ENCODE measurements at regions not wholly inside any gene's neighbourhood (a gene's known extent, or its start where the extent isn't known, plus 50 kb on each side); places are given as distances from the start of the nearest gene placed in this dataset.

DNA sequence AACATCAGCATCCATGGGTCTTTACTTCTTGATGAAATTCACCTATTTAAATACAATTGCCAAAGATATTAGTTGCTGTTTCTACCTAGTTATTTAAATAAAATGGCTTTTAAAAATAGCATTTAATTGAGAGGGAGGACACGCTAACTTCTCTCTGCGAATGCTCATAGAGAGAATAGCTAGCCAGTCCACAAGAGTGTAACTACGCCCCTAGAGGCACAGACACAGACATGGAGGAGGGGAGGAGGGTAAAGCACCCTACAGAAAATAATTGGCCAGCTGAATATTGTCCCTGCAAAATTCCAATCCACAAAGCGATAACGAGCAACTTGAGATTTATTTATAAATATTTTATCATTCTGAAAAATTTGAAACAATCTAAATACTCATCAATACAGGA lies 97.0 kb upstream of the PAPOLG start:
- no peak for DNase-seq

DNA sequence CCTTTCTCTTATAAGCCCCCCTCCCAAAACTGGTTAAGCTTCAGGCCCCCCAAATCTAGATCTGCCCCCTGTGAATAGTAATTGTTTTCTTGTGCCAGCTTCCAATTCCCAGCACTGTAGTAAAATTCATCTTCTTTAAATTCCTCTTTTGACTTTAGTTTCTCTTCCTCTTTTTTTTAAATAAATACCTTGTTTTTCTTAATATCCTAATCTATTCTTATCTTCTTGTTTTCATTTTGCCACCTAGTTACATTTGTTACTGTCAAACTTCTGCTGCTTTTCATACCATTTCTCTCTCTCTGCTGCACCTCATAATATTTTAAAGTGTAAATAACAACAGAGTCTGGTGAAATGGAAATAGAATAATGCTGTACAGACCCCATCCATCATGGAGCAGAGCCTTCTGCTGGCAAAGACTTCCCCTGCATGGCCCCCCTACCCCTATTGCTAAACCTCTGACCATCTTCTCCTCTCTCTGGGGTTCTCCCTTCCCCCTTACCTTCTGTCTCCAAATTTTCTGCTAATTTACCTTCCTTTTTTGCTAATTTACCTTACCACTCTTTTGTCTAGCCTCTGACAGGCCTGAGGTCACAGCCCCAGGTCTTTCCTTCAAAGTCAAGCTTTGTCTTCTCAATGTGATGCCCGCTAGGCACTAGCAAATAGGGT lies 94.9 kb upstream of the PAPOLG start:
- no peak for DNase-seq

DNA sequence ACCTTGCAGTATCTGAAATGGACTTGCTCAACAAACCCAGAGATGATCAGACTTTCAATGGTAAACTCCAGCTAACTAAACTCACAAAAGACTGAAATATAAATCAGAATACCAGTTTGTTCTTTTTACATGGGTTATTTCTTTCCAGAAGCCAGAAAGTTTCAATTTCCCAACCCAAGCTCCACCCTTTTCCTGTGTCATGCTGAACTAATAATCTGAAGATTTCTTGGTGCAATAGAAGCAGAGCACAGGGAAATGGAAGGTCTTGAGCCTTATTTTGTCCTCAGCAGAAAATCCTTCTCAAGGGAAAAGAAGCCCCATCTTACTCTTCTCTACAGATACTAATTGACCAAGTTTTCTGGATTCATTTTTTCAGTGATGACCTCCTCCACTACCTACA lies 93.3 kb upstream of the PAPOLG start:
- no peak for DNase-seq

DNA sequence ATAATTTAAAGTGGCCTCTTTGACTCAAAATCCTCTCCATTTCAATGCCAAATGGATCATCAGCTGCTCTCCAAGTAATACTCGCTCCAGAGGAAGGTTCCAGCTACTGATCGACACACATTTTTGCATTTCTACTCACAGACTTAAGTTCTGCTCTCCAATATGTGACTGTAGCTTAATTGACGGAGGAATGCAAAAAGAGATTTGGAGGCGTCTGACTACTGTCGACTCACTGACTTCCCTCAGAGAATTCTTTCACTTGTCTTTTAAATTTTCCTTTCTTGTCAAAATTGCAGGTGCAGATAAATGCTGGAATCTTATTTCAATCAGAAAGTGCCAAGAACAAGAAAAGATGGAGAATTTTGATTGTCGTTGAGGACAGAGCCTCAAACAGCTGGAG lies 84.1 kb upstream of the PAPOLG start:
- no peak for DNase-seq

DNA sequence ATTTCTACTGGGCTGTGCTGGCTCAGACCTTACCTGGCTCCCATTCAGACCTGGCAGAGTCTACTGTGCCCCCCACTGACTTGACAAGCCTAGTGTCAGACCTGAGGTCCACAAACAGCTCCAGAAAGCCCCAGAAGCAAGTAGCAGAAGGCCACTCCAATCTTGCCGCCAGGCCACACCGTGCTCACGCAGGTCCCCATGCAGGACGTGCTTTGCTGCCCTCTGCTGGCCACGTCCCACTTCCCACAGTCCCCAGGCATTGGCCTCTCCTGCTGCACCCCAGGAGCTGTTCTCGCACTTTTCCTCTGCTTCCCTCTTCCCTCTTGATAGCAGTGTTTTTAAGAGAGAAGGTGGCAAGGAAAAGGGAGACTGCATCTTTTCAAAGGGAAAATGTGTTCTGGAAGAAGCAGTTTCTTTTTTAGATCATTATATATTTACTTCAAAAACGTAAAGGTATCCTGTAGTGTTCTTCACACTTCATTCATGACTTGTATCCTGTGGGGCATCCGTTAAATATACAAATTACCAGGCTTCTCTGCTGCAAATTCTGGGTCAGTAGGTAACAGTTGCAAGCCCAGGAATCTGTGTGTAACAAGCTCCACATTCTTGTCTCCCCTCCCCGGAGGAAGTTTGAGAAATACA lies 81.4 kb upstream of the PAPOLG start:
- peak; percentile 63 for DNase-seq

DNA sequence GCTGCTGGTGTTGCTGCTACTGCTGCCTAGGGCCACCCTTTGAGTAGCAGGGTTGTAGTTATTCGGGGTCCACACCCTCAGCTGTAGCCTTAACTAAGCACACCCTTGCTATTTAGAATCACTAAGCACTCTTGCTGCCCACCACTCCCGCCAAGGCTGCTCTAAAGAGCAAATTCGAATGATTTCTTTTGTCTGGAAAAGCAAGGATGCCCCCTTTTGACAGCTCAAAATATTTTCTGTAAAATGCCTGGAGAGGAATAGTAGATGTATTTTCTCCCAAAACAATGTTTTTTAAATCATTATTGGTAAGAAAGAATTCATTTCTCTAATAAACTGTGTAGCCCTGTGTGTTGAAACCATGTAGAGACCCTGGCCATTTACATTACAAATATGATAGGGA lies 80.8 kb upstream of the PAPOLG start:
- DNase-seq = no peak

DNA sequence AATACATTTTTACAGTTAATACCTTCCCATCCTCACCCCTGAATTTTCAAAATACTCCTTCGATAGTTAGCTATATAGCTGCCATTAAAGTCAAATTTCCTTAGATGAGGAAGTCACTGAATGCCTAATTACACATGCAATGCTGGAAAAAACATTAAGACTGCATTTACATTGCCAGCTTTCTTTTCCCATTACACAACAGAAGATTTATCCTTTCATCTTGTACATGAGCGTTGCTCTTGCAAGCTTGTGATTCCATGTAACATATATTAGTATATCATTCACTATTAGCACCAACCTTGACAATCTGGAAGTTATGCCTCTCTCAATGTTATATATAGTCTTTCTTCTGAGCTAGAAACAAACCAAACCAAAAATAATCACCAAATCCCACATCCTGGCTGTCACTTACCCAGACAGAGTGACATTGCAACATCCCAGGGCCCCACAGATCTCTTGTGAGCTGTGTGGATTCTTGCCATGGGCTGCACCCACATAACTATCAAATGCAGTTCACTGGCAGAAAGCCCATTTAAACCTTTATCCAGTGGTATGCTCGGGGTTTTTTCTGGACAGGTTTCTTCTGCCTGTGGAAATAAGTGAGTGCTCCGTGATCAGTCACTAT lies 79.2 kb upstream of the PAPOLG start:
- no peak for DNase-seq

DNA sequence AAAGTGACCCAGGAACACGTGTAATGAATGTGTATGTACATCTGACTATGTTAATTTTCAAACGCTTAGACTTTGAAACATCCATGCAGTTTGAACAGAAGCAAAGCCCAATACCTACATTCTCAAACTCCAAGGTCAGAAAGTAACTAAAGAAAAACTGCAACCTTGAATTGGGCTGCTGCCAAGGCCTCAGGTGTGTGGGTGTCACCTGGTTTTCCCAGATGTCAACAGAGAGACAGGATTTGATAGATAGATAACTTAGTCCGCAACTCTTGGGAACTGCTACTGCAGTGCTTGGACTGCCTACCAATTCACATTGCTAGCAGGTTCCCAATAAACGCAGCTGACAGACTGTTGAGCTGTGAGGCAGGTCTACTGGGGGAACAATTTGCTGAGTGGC lies 78.7 kb upstream of the PAPOLG start:
- no peak for DNase-seq

DNA sequence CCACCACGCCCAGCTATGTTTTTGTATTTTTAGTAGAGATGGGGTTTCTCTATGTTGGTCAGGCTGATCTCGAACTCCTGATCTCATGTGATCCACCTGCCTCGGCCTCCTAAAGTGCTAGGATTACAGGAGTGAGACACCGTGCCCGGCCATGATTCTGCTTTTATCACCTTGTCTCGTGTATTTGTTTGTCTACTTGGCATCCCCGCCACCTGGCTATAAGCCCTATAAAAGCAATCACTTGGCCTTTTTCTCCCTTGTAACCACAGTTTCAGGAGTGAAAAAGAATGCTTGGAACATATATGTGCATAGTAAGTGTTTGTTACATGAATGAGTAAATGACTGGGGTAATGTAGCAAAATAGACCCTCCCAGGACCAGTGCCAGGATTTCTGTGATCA lies 77.5 kb upstream of the PAPOLG start:
- DNase-seq = no peak

DNA sequence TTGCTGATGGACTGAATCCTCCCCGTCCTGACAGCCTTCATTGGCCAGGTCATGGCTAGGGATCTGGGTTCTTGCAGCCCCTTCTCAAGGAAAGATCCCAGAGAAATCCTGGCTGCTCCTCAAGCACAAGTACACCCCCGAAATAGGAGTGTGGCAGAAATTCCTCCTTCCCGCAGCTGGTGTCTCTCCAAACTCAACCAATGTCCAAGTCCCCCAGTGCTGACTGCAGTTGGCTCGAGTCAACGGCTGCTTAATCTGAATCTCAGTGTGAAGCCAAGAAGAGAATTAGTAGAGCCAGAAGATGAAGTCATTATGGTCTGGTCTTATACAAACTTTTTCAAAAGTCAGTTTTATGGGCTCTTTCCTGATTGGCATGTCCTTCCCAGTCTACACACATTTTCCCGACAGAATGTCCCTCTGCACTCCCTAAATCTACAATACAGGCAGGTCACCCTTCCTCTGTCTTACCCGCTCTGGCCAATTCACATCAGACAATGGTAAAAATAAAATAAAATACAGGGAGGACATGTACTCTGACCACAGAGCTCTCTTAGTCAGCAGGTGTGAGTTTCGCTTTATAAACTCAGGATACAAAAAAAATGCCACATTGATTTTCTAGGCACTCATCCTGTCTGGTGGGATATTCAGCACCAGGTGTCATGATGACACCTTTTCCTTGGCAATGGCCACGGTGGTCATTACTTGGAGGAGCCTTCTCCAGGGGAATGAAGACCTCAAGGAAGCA lies 76.9 kb upstream of the PAPOLG start:
- DNase-seq = no peak

DNA sequence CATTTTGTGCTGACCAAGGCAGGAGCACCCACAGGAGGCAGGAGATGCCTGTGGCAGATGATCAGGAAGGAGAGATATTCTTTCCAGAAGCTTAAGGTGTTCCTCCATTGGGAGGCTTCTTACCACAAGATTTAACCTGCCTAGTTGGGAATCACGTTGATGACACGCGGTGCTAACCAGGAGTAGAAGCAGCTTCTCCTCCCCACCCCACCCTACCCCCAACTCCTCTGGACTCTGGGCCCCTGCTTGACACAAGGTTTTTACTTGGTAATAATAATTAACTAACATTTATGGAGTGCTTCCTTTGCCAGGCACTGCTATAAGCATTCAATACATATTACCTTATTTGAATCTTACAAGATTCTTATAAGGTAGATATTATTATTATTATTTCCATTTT lies 62.5 kb upstream of the PAPOLG start:
- DNase-seq = no peak

DNA sequence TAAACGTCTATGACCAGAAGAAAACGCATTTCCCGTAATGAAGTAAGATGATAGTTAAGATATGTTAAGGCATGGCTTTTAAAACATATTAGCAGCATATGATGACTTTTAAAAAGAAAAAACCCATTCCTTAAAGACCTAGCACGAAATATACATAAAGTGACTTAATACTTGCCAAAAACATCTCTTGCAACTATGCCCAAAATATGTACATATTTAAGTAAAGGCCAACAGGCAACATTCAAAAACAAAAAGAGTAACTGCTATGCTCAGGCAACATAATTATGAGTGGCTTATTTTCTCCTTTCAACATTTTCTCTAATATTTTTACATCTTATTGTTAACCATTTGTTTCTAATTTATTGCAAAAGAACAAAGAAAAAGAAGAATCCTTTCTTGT lies 60.3 kb upstream of the PAPOLG start:
- DNase-seq = no peak

DNA sequence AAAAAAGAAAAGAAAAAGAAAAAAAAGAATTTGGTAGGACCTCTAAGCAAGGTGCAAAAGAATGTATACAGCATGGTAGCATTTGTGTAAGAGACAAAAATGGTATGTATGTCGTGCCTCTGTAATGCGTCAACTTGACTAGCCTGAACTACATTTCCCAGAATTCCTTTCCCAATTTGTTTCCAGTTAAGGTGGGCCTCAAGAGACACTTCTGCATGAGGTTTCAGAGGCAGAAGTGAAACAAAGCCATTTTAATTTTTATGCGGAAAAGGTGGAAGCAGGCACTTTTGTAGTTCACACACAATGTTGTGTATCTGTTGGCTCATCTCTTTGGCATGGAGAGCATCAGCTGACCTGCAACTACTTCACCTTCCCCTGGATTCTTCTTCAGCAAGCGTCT lies 56.5 kb upstream of the PAPOLG start:
- DNase-seq = no peak

DNA sequence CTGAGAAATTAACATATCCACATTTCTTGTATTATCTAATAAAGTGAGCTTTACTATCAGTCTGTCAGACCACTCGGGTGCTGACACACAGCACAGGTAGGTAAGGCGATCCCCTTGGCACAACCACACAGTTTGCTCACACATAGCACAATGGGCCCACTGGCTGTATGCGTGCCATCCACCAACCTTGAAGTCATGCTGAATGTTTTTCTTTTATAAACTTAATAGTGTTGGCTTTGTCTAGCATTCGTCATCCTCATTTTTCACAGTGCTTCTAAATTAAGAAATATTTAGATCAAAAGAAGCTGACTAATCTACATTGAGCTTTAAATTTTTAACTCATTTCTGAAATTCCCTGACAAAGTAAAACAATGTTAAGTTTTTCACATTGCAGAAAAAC lies 50.0 kb upstream of the PAPOLG start:
- DNase-seq = no peak
